HG03432 (cell line): ENCODE measurements at regions not wholly inside any gene's neighbourhood (a gene's known extent, or its start where the extent isn't known, plus 50 kb on each side); places are given as distances from the start of the nearest gene placed in this dataset.

Experiments
- ATAC-seq: cut with Tn5 transposase; IDR thresholded peaks from one replicate; pipeline ENCODE4 v1.9.1; 2021; ENCODE audit warnings: mild to moderate bottlenecking, moderate library complexity; ENCODE audit not compliant: unreplicated experiment

- no peak for ATAC-seq
These were observed 469.3 kb downstream of the HAO1 start for GRCh38 chr20:7470912-7471311.

- ATAC-seq = no peak
These were observed 450.0 kb downstream of the HAO1 start for GRCh38 chr20:7490288-7490687.

- no peak for ATAC-seq
These were observed 448.0 kb downstream of the HAO1 start for GRCh38 chr20:7492257-7492656.

GRCh38 chr20:7493311-7493710 is 446.9 kb downstream of the HAO1 start:
- ATAC-seq = no peak

- ATAC-seq = no peak
These were observed 443.8 kb downstream of the HAO1 start for GRCh38 chr20:7496394-7496991.

GRCh38 chr20:7497985-7498384 is 442.3 kb downstream of the HAO1 start:
- no peak for ATAC-seq

GRCh38 chr20:7499201-7499600 is 441.1 kb downstream of the HAO1 start:
- no peak for ATAC-seq

- ATAC-seq = no peak
These were observed 440.0 kb downstream of the HAO1 start for GRCh38 chr20:7500231-7500663.

GRCh38 chr20:7503501-7503900 is 436.8 kb downstream of the HAO1 start:
- ATAC-seq = no peak

GRCh38 chr20:7505152-7505834 is 435.0 kb downstream of the HAO1 start:
- peak; percentile 59 for ATAC-seq

GRCh38 chr20:7505835-7506221 is 434.4 kb downstream of the HAO1 start:
- no peak for ATAC-seq

- ATAC-seq = no peak
These were observed 423.6 kb downstream of the HAO1 start for GRCh38 chr20:7516621-7517111.

GRCh38 chr20:7520361-7520760 is 419.9 kb downstream of the HAO1 start:
- no peak for ATAC-seq

GRCh38 chr20:7523288-7523687 is 417.0 kb downstream of the HAO1 start:
- ATAC-seq = no peak

- no peak for ATAC-seq
These were observed 400.2 kb downstream of the HAO1 start for GRCh38 chr20:7540018-7540417.

- ATAC-seq = no peak
These were observed 399.3 kb downstream of the HAO1 start for GRCh38 chr20:7540923-7541322.

GRCh38 chr20:7571101-7571500 is 369.2 kb downstream of the HAO1 start:
- ATAC-seq = no peak

- ATAC-seq = no peak
These were observed 368.7 kb downstream of the HAO1 start for GRCh38 chr20:7571521-7572055.

- no peak for ATAC-seq
These were observed 360.4 kb downstream of the HAO1 start for GRCh38 chr20:7579888-7580287.

GRCh38 chr20:7585126-7585679 is 355.1 kb downstream of the HAO1 start:
- no peak for ATAC-seq

- no peak for ATAC-seq
These were observed 353.8 kb downstream of the HAO1 start for GRCh38 chr20:7586481-7586880.

- no peak for ATAC-seq
These were observed 351.1 kb downstream of the HAO1 start for GRCh38 chr20:7589164-7589563.
